ENCODE measurements at regions not wholly inside any gene's neighbourhood (a gene's known extent, or its start where the extent isn't known, plus 50 kb on each side); places are given as distances from the start of the nearest gene placed in this dataset.

DNA sequence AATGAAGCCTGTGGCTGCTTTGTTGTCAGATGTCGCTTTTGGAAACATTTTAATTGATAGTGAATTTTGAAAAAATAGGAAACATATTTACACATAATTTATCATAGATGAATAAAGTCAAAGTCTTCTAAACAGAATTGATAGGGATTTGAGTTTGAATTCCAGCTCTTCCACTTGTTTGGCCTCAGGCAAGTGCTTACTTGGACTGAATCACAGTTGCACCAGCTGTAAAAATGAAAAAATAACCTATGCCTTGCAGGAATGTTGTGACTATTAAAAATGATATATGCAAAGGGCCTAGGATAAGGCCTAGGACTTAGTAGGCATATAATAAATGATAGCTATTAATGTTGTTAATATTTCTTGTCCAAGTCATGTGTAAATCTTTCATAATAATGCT, 618.5 kb upstream of the MMS22L start:
- TF ChIP-seq, protein P1, sequence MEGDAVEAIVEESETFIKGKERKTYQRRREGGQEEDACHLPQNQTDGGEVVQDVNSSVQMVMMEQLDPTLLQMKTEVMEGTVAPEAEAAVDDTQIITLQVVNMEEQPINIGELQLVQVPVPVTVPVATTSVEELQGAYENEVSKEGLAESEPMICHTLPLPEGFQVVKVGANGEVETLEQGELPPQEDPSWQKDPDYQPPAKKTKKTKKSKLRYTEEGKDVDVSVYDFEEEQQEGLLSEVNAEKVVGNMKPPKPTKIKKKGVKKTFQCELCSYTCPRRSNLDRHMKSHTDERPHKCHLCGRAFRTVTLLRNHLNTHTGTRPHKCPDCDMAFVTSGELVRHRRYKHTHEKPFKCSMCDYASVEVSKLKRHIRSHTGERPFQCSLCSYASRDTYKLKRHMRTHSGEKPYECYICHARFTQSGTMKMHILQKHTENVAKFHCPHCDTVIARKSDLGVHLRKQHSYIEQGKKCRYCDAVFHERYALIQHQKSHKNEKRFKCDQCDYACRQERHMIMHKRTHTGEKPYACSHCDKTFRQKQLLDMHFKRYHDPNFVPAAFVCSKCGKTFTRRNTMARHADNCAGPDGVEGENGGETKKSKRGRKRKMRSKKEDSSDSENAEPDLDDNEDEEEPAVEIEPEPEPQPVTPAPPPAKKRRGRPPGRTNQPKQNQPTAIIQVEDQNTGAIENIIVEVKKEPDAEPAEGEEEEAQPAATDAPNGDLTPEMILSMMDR (IDR thresholded peaks at IDR 0.05) = no peak
- no peak for TF ChIP-seq POLR2A (IDR thresholded peaks at IDR 0.05)

Measured in gastroesophageal sphincter (tissue), 3 donors.